GM12878 (cell line): ENCODE measurements at regions not wholly inside any gene's neighbourhood (a gene's known extent, or its start where the extent isn't known, plus 50 kb on each side); places are given as distances from the start of the nearest gene placed in this dataset.

ENCODE experiments used
- ATAC-seq: fragments of 200-7000 bp; cut with Tn5 transposase; 3 replicates; pipeline ENCODE4 v1.9.1; 2020; ENCODE audit warnings: mild to moderate bottlenecking, moderate library complexity
- BruUV-seq: library from RNA; stranded (reverse); fragments of 400-500 nt; replicated peaks from 2 replicates; lab custom pipeline; 2021; lab: Mats Ljungman, UMichigan
- CTCF ChIA-PET: fragments of 300-600 bp; sonication (Branson Sonifier 250); formaldehyde crosslinking; extraction: SDS; loops from one replicate; lab custom pipeline; 2021; ENCODE audit warnings: inconsistent platforms; lab: Yijun Ruan, JAX
- POLR2A ChIA-PET: fragments of 350-600 bp; formaldehyde crosslinking; extraction: SDS; loops from one replicate; lab custom pipeline; 2021; ENCODE audit warnings: inconsistent platforms; lab: Charles Lee
- RAD21 ChIA-PET: fragments of 300-600 bp; sonication (Branson Sonifier 250); formaldehyde crosslinking; loops from one replicate; lab custom pipeline; 2023; ENCODE audit warnings: antibody characterized with exemption; ENCODE audit not compliant: unreplicated experiment; lab: Charles Lee
- SMC1A ChIA-PET: fragments of 300-600 bp; sonication (Branson Sonifier 250); formaldehyde crosslinking; loops from one replicate; lab custom pipeline; 2023; ENCODE audit not compliant: unreplicated experiment, uncharacterized antibody; lab: Charles Lee
- DNase-seq: peaks from one replicate; pipeline ENCODE4 v3.0.0-alpha.2; 2011; ENCODE audit warnings: low read depth, low spot score
- FAIRE-seq: peaks from 3 replicates; lab custom pipeline; 2011; peaks lifted over from hg19 to GRCh38; lab: Jason Lieb, UNC
- H2AFZ ChIP-seq: 2 replicates; pipeline ENCODE4 v1.6.0; 2011; ENCODE audit warnings: low read depth, low read length, control low read depth; ENCODE audit not compliant: control insufficient read depth
- H3K27ac ChIP-seq: 2 replicates; pipeline ENCODE4 v1.5.1; 2011; ENCODE audit warnings: control low read depth; ENCODE audit not compliant: control insufficient read depth, insufficient read depth
- H3K27me3 ChIP-seq, 2 experiments: replicated peaks in 1 of 2; 2 replicates each; pipeline versions ENCODE4 v1.6.0 to v1.6.1; 2011; ENCODE audit warnings: low read length in 1 of 2; ENCODE audit not compliant: control insufficient read depth in 2 of 2, insufficient read depth in 2 of 2
- H3K36me3 ChIP-seq, 2 experiments: 2 replicates each; pipeline ENCODE4 v1.5.1; 2011; ENCODE audit warnings: low read length in 1 of 2; ENCODE audit not compliant: control insufficient read depth in 2 of 2, insufficient read depth in 2 of 2
- H3K4me1 ChIP-seq: 2 replicates; pipeline ENCODE4 v1.6.1; 2011; ENCODE audit warnings: mild to moderate bottlenecking, low read length, moderate library complexity, mixed read lengths; ENCODE audit not compliant: control insufficient read depth, insufficient read depth
- H3K4me2 ChIP-seq: 2 replicates; pipeline ENCODE4 v1.6.0; 2011; ENCODE audit warnings: control low read depth; ENCODE audit not compliant: control insufficient read depth, insufficient read depth
- H3K4me3 ChIP-seq: fragments of 200-600 bp; sonication (generic); 2 replicates; pipeline ENCODE4 v1.5.1; 2016
- H3K79me2 ChIP-seq: 2 replicates; pipeline ENCODE4 v1.6.0; 2011; ENCODE audit warnings: low read length; ENCODE audit not compliant: control insufficient read depth, insufficient read depth
- H3K9ac ChIP-seq: 2 replicates; pipeline ENCODE4 v1.8.0; 2011; ENCODE audit warnings: low read length, control low read depth, mixed read lengths; ENCODE audit not compliant: control insufficient read depth, insufficient read depth
- H3K9me3 ChIP-seq: replicated peaks from 3 replicates; pipeline ENCODE4 v1.5.1; 2011; ENCODE audit warnings: mild to moderate bottlenecking, low read length; ENCODE audit not compliant: control insufficient read depth, insufficient read depth
- H4K20me1 ChIP-seq: 2 replicates; pipeline ENCODE4 v1.6.0; 2011; ENCODE audit not compliant: control insufficient read depth, insufficient read depth
- CHD4 ChIP-seq: fragments of 200-600 bp; sonication (generic); IDR thresholded peaks from 2 replicates; pipeline ENCODE4 v1.6.1; 2016; ENCODE audit warnings: mild to moderate bottlenecking
- KLF5 ChIP-seq: fragments of 450-650 bp; IDR thresholded peaks from 2 replicates; pipeline ENCODE4 v1.6.1; 2014; ENCODE audit warnings: mild to moderate bottlenecking; ENCODE audit not compliant: partially characterized antibody
- MEF2B ChIP-seq: fragments of 450-650 bp; IDR thresholded peaks from 2 replicates; pipeline ENCODE4 v1.6.1; 2018; ENCODE audit warnings: mild to moderate bottlenecking, moderate library complexity; ENCODE audit not compliant: partially characterized antibody, poor library complexity, severe bottlenecking
- NFYB ChIP-seq: IDR thresholded peaks from 2 replicates; pipeline ENCODE4 v1.6.1; 2011; ENCODE audit warnings: low read depth, mild to moderate bottlenecking, low read length, improper control_type of control experiment, moderate library complexity; ENCODE audit not compliant: insufficient read depth
- NR2F1 ChIP-seq: fragments of 450-650 bp; conservative IDR thresholded peaks from 2 replicates; pipeline ENCODE4 v1.6.1; 2017; ENCODE audit warnings: mild to moderate bottlenecking
- RELA ChIP-seq: fragments of 450-650 bp; IDR thresholded peaks from 2 replicates; pipeline ENCODE4 v1.8.0; 2014; ENCODE audit warnings: borderline replicate concordance; ENCODE audit not compliant: partially characterized antibody
- TCF7 ChIP-seq: IDR thresholded peaks from 2 replicates; pipeline ENCODE4 v1.6.1; 2014; ENCODE audit warnings: antibody characterized with exemption, borderline replicate concordance
- YY1 ChIP-seq: IDR thresholded peaks from 2 replicates; pipeline ENCODE4 v1.6.1; 2011; ENCODE audit warnings: low read depth, mild to moderate bottlenecking, low read length
- ZBTB33 ChIP-seq: fragments of 450-650 bp; IDR thresholded peaks from 2 replicates; pipeline ENCODE4 v1.6.1; 2017; ENCODE audit warnings: mild to moderate bottlenecking
- ZNF384 ChIP-seq: IDR thresholded peaks from 2 replicates; pipeline ENCODE4 v1.6.1; 2012; ENCODE audit warnings: low read depth, mild to moderate bottlenecking, low read length, improper control_type of control experiment, borderline replicate concordance
- WGBS: methylation state at CpG from one replicate; pipeline ENCODE4 v1.1.6; 2016; ENCODE audit warnings: low lambda C conversion rate; ENCODE audit not compliant: insufficient replicate concordance, insufficient coverage; ENCODE audit errors: missing lambda C conversion rate; 5-methylcytosine and 5-hydroxymethylcytosine counted together
- in situ Hi-C: fragments of 300-500 bp; cut with MboI; formaldehyde crosslinking; loops from 9 replicates; pipeline ENCODE4 v1.14.3; 2018; ENCODE audit warnings: mixed read lengths
- intact Hi-C: fragments of 100-400 bp; cut with micrococcal nuclease; formaldehyde crosslinking; loops from one replicate; pipeline ENCODE4 v1.14.2; 2022; ENCODE audit not compliant: unreplicated experiment

DNA sequence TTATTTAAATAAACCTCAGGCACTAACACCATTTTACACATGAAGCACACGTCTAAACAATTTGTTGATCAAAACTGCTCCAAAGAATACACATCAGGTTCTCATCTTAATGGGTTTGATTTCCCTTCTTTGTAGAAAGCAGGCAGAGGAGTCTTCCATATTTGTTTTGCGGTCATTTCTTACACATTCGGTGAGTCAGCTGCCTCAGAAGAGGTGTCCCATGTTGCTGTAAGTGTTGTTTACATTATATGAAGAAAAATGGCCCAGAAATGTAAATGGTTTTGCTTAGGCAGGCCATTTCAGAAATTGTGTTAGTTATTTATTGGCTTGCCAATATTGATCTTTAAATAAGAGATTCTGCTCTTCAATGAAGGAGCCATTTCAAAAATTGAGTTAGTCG is 325.8 kb downstream of the TENT4A start:
- ChIA-PET RAD21 (no interaction called here), POLR2A (no interaction called here), CTCF (no interaction called here), SMC1A (interaction anchor here (0.9 kb wide), 1 partner anchor 63 kb away, joined by 3 read pairs; no protein-coding TSS in a partner anchor)
- H3K4me1 ChIP-seq: no peaks in the 10 kb centered on the region
- no peak overlapping the region for H3K9ac ChIP-seq
- FAIRE-seq: no peak
- TF ChIP-seq YY1: no peak
- TF ChIP-seq NFYB: no peak
- no peak for TF ChIP-seq ZBTB33
- TF ChIP-seq MEF2B: no peak
- TF ChIP-seq RELA: no peak
- no peak for TF ChIP-seq NR2F1
- no peaks in the 10 kb centered on the region for H3K36me3 ChIP-seq
- intact Hi-C loops: no loop called here
- WGBS: 0% methylated on average over 4 of the region's 4 CpGs
- H3K4me2 ChIP-seq: no peak overlapping the region
- in situ Hi-C loops: no loop called here
- no peaks in the 10 kb centered on the region for H4K20me1 ChIP-seq
- no peaks in the 10 kb centered on the region for H3K79me2 ChIP-seq
- no peak for ATAC-seq
- H3K9me3 ChIP-seq: no peaks in the 10 kb centered on the region
- H2AFZ ChIP-seq: no peak overlapping the region
- no TSS peak for BruUV-seq
- DNase-seq: no peak
- no peak overlapping the region for H3K27ac ChIP-seq
- no peak overlapping the region for H3K4me3 ChIP-seq
- H3K27me3 ChIP-seq: no peaks in the 10 kb centered on the region

DNA sequence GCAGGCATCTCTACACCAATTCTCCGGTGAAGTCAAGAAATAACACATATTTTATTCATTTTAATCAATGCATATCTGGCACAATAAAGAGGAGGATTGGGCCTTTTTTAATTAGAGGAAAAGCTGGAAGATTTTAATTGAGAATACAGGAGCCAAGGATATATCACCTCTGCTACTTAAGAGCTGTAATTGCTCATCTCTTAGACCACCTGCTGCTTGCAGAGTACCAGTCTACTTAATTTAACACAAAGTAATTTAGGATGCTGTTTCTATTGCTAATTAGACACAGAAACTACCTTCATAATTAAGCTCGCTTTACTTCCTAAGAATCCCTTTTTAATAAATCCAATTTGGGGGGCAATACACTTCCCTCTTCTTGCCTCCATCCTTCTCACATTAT is 326.9 kb downstream of the TENT4A start:
- FAIRE-seq: no peak
- ChIA-PET RAD21 (no interaction called here), SMC1A (no interaction called here), POLR2A (no interaction called here), CTCF (no interaction called here)
- BruUV-seq: no TSS peak
- H3K9ac ChIP-seq: no peak overlapping the region
- H3K4me1 ChIP-seq: no peaks in the 10 kb centered on the region
- in situ Hi-C loops (no loop called here), intact Hi-C loops (no loop called here)
- no peaks in the 10 kb centered on the region for H3K36me3 ChIP-seq
- no peaks in the 10 kb centered on the region for H3K27me3 ChIP-seq
- H3K9me3 ChIP-seq: no peaks in the 10 kb centered on the region
- no peak overlapping the region for H3K4me3 ChIP-seq
- no peaks in the 10 kb centered on the region for H3K79me2 ChIP-seq
- no peak overlapping the region for H2AFZ ChIP-seq
- no peak for DNase-seq
- ATAC-seq: no peak
- no peaks in the 10 kb centered on the region for H4K20me1 ChIP-seq
- no peak overlapping the region for H3K4me2 ChIP-seq
- H3K27ac ChIP-seq: no peak overlapping the region
- WGBS: 0% methylated on average over 2 of the region's 2 CpGs
- TF ChIP-seq ZNF384: no peak
- no peak for TF ChIP-seq TCF7
- TF ChIP-seq KLF5: no peak
- TF ChIP-seq CHD4: no peak
- TF ChIP-seq NR2F1: no peak
- no peak for TF ChIP-seq ZBTB33
